Testis (tissue), 2 donors: ENCODE measurements at regions not wholly inside any gene's neighbourhood (a gene's known extent, or its start where the extent isn't known, plus 50 kb on each side); places are given as distances from the start of the nearest gene placed in this dataset.

Source experiments
- CTCF ChIP-seq, 3 experiments: fragments of 450-650 bp in 2 of 3; fragments of 200-600 bp in 1 of 3; sonication (generic) in 1 of 3; IDR thresholded peaks; one replicate each; pipeline ENCODE4 v1.5.1; 2016 to 2019; ENCODE audit warnings: antibody characterized with exemption in 3 of 3, mild to moderate bottlenecking in 2 of 3, moderate library complexity in 1 of 3
- POLR2A ChIP-seq: fragments of 450-650 bp; IDR thresholded peaks from one replicate; pipeline ENCODE4 v1.6.1; 2017; ENCODE audit warnings: antibody characterized with exemption, mild to moderate bottlenecking, moderate library complexity

GRCh38 chr10:130781206-130781605, 530.3 kb downstream of the TCERG1L start:
- no peak for TF ChIP-seq CTCF (IDR thresholded peaks at IDR 0.05)
- no peak for TF ChIP-seq POLR2A
